ENCODE measurements at regions not wholly inside any gene's neighbourhood (a gene's known extent, or its start where the extent isn't known, plus 50 kb on each side); places are given as distances from the start of the nearest gene placed in this dataset.

DNA sequence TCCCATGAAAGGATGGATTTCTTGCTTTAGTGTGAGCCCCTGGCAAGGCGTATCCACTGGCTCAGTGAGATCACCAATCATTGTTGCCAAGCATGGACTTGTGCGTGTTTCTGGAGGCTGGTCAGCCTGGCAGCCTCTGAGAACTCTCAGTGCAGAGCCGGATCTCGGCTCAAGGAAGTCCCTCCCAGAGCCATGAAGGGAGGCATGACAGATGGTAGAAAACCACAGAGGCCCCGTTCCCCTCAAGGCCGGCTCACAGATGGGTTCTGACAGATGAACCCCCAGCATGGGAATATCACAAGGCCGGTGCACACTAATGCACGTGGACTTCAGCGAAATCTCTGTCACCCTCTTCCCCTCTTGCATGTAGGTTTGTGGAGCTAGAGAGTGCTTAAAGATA lies 290.5 kb downstream of the AJAP1 start:
- TF ChIP-seq, protein P1, sequence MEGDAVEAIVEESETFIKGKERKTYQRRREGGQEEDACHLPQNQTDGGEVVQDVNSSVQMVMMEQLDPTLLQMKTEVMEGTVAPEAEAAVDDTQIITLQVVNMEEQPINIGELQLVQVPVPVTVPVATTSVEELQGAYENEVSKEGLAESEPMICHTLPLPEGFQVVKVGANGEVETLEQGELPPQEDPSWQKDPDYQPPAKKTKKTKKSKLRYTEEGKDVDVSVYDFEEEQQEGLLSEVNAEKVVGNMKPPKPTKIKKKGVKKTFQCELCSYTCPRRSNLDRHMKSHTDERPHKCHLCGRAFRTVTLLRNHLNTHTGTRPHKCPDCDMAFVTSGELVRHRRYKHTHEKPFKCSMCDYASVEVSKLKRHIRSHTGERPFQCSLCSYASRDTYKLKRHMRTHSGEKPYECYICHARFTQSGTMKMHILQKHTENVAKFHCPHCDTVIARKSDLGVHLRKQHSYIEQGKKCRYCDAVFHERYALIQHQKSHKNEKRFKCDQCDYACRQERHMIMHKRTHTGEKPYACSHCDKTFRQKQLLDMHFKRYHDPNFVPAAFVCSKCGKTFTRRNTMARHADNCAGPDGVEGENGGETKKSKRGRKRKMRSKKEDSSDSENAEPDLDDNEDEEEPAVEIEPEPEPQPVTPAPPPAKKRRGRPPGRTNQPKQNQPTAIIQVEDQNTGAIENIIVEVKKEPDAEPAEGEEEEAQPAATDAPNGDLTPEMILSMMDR (IDR thresholded peaks at IDR 0.05) = no peak
- no peak for TF ChIP-seq POLR2A (IDR thresholded peaks at IDR 0.05)

Data from heart left ventricle (tissue), 13 donors.